ENCODE measurements at regions not wholly inside any gene's neighbourhood (a gene's known extent, or its start where the extent isn't known, plus 50 kb on each side); places are given as distances from the start of the nearest gene placed in this dataset.

DNA sequence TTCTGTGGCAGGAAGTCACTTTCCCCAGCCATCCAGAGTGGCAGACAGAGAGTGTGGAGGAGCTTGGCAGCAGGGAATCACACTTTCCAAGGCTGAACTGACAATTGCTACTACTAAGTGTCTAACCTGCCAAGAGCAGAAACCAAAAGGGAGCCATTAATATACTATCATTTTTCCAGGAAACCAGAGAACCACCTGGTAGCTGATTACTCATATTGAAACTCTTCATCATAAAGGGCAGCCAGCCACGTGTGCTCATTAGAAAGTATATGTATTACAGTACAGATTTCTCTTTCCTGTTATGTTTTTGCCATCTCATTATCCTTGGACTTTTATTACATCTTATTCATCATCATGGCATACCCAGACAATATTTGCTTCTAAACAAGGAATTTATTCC is 374.9 kb downstream of the GXYLT1 start:
- no peak for TF ChIP-seq EZH2 (IDR thresholded peaks at IDR 0.05)
- TF ChIP-seq POLR2AphosphoS5 (IDR thresholded peaks at IDR 0.05; ENCODE audit: borderline replicate concordance, low read depth, low read length): no peak
- no peak for TF ChIP-seq FOXP2 (optimal IDR thresholded peaks at IDR 0.05; ENCODE audit: control extremely low read depth, extremely low read length, insufficient read depth)

Data from SK-N-MC (cell line).